Glutamatergic neuron (in vitro differentiated cells): ENCODE measurements at regions not wholly inside any gene's neighbourhood (a gene's known extent, or its start where the extent isn't known, plus 50 kb on each side); places are given as distances from the start of the nearest gene placed in this dataset.

Experiments used
- DNase-seq: peaks from one replicate; pipeline ENCODE4 v3.0.0; 2022
- H3K27ac Mint-ChIP-seq: one replicate; pipeline ENCODE4 v1.8.0; 2020; ENCODE audit warnings: mild to moderate bottlenecking, mixed read lengths, inconsistent platforms; ENCODE audit not compliant: unreplicated experiment
- H3K27me3 Mint-ChIP-seq: one replicate; pipeline ENCODE4 v1.8.0; 2020; ENCODE audit warnings: mild to moderate bottlenecking, moderate library complexity, mixed read lengths, inconsistent platforms; ENCODE audit not compliant: unreplicated experiment
- H3K36me3 Mint-ChIP-seq: one replicate; pipeline ENCODE4 v1.8.0; 2020; ENCODE audit warnings: mild to moderate bottlenecking, mixed read lengths, inconsistent platforms; ENCODE audit not compliant: unreplicated experiment
- H3K4me1 Mint-ChIP-seq: one replicate; pipeline ENCODE4 v1.8.0; 2020; ENCODE audit warnings: mild to moderate bottlenecking, low read depth, mixed read lengths, inconsistent platforms; ENCODE audit not compliant: unreplicated experiment
- H3K4me3 Mint-ChIP-seq: one replicate; pipeline ENCODE4 v1.8.0; 2020; ENCODE audit warnings: mild to moderate bottlenecking, mixed read lengths, inconsistent platforms; ENCODE audit not compliant: unreplicated experiment
- H3K9me3 Mint-ChIP-seq: one replicate; pipeline ENCODE4 v1.8.0; 2020; ENCODE audit warnings: mild to moderate bottlenecking, moderate library complexity, mixed read lengths, inconsistent platforms; ENCODE audit not compliant: unreplicated experiment
- TF ChIP-seq, protein P1 (sequence below): fragments of 200-600 bp; sonication (generic); IDR thresholded peaks from one replicate; pipeline ENCODE4 v1.5.0; 2021; ENCODE audit not compliant: partially characterized antibody, unreplicated experiment

GRCh38 chr19:31559494-31559893, 210.3 kb upstream of the TSHZ3 start:
- peaks cover 2% of the 10 kb centered on the region for H3K9me3 Mint-ChIP-seq
- no peaks in the 10 kb centered on the region for H3K4me1 Mint-ChIP-seq
- H3K27me3 Mint-ChIP-seq = no peaks in the 10 kb centered on the region
- peaks cover 11% of the 10 kb centered on the region for H3K36me3 Mint-ChIP-seq
- no peak overlapping the region for H3K4me3 Mint-ChIP-seq
- TF ChIP-seq, protein P1, sequence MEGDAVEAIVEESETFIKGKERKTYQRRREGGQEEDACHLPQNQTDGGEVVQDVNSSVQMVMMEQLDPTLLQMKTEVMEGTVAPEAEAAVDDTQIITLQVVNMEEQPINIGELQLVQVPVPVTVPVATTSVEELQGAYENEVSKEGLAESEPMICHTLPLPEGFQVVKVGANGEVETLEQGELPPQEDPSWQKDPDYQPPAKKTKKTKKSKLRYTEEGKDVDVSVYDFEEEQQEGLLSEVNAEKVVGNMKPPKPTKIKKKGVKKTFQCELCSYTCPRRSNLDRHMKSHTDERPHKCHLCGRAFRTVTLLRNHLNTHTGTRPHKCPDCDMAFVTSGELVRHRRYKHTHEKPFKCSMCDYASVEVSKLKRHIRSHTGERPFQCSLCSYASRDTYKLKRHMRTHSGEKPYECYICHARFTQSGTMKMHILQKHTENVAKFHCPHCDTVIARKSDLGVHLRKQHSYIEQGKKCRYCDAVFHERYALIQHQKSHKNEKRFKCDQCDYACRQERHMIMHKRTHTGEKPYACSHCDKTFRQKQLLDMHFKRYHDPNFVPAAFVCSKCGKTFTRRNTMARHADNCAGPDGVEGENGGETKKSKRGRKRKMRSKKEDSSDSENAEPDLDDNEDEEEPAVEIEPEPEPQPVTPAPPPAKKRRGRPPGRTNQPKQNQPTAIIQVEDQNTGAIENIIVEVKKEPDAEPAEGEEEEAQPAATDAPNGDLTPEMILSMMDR = no peak
- no peak overlapping the region for H3K27ac Mint-ChIP-seq
- no peak for DNase-seq

DNA sequence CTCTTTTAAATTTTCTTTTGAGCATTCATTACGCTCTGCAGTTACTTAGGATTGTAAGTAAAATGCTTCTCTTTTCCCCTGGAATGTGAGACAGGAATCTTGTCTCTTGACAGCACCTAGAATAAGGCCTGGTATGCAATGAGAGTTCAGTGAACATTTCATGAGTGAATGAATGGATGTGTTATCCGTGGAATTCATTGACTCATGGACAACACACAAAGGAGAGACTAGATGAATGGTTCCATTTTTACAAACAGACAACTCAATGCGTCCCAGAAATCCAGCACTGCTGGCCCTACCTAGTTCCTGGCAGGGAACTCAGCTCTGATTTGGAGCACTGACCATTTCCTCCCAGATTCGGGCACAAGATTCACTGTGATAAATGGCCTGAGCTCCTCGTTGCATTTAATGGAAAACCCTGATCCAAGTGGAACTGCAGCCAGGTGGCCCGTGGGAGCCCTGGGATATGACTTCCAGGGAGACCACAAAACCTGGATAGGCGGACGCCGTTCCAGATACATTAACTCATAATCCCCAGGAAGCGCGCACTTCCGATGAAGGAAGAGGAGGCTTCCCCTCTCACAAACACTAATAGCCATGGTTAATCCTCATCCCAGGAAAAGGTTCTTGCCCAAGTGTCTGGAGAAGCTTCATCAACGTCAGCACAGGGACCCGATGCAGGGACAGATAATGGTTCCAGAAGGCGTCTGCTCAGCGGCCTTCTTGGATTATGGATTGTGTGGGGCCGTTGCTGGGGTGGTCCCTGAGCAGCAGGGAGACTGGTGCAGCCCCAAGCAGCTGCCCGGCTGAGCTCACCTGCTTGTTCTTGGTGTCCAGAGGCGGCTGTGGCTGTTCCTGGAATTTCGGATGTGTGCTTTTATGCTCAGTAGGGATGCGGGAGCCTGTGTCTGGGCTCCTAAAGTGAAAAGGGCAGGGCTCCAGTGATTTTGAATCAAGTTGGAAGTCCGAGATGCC, 211.1 kb upstream of the TSHZ3 start:
- no peak for DNase-seq
- no peak overlapping the region for H3K27ac Mint-ChIP-seq
- H3K4me1 Mint-ChIP-seq = no peaks in the 10 kb centered on the region
- H3K4me3 Mint-ChIP-seq = no peak overlapping the region
- TF ChIP-seq, protein P1 = no peak
- peaks cover 11% of the 10 kb centered on the region for H3K36me3 Mint-ChIP-seq
- no peaks in the 10 kb centered on the region for H3K27me3 Mint-ChIP-seq
- H3K9me3 Mint-ChIP-seq = peaks cover 2% of the 10 kb centered on the region

GRCh38 chr19:31562966-31563612, 213.9 kb upstream of the TSHZ3 start:
- Mint-ChIP-seq H3K9me3 (peaks cover 2% of the 10 kb centered on the region), H3K4me1 (no peaks in the 10 kb centered on the region), H3K4me3 (no peak overlapping the region), H3K36me3 (peaks cover 16% of the 10 kb centered on the region), H3K27ac (no peak overlapping the region), H3K27me3 (no peaks in the 10 kb centered on the region)
- no peak for DNase-seq
- TF ChIP-seq, protein P1 = no peak

- peaks cover 2% of the 10 kb centered on the region for H3K4me1 Mint-ChIP-seq
- H3K9me3 Mint-ChIP-seq = no peaks in the 10 kb centered on the region
- no peaks in the 10 kb centered on the region for H3K27me3 Mint-ChIP-seq
- no peak for DNase-seq
- TF ChIP-seq, protein P1 = no peak
- no peak overlapping the region for H3K4me3 Mint-ChIP-seq
- H3K36me3 Mint-ChIP-seq = peaks cover 4% of the 10 kb centered on the region
- no peak overlapping the region for H3K27ac Mint-ChIP-seq
Measured at GRCh38 chr19:31567776-31568175, 218.5 kb upstream of the TSHZ3 start.

DNA sequence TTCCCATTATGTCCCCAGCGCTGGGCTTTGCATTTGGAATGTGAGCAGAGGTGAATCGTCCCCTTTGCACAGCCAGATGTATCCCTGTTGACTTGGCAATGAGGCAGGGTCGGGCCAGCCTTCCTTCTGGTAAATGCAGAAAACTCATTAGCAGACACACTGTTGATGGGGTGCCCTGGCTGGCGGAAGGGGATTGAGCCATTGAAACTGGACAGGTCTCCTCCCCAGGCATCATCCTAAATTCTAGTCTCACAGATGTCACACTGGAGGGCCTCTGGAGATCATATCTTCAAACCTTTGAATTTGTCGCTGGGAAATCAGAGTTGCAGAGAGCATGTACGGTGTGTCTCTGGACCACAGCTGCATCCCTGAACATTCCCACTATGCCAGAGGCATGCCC, 219.5 kb upstream of the TSHZ3 start:
- DNase-seq = no peak
- H3K4me3 Mint-ChIP-seq = no peak overlapping the region
- TF ChIP-seq, protein P1 = no peak
- no peaks in the 10 kb centered on the region for H3K27me3 Mint-ChIP-seq
- peaks cover 4% of the 10 kb centered on the region for H3K36me3 Mint-ChIP-seq
- no peaks in the 10 kb centered on the region for H3K9me3 Mint-ChIP-seq
- peaks cover 2% of the 10 kb centered on the region for H3K4me1 Mint-ChIP-seq
- H3K27ac Mint-ChIP-seq = no peak overlapping the region
